Activated T-cell treated with anti-CD3 and anti-CD28 coated beads for 4 hours (primary cell): ENCODE measurements at regions not wholly inside any gene's neighbourhood (a gene's known extent, or its start where the extent isn't known, plus 50 kb on each side); places are given as distances from the start of the nearest gene placed in this dataset.
"Not testable (repeated sequence)": the region's sequence is repeated elsewhere in the genome, so short reads cannot be mapped to it uniquely, and the experiment has no call there.

Source experiments
- DNase-seq: peaks from one replicate; pipeline ENCODE4 v3.0.0-alpha.2; 2020

- no peak for DNase-seq
These were observed 120.7 kb upstream of the CARD11 start for GRCh38 chr7:3164380-3164792.

GRCh38 chr7:3165681-3166580 lies 122.3 kb upstream of the CARD11 start:
- no peak for DNase-seq

- DNase-seq = no peak
These were observed 123.9 kb upstream of the CARD11 start for GRCh38 chr7:3167551-3167950.

GRCh38 chr7:3168370-3168769 lies 124.7 kb upstream of the CARD11 start:
- DNase-seq = no peak

GRCh38 chr7:3168869-3169268 lies 125.2 kb upstream of the CARD11 start:
- no peak for DNase-seq

- no peak for DNase-seq
These were observed 128.2 kb upstream of the SDK1 start for GRCh38 chr7:3172768-3173280.

- DNase-seq = no peak
These were observed 126.4 kb upstream of the SDK1 start for GRCh38 chr7:3174515-3175284.

- no peak for DNase-seq
These were observed 125.7 kb upstream of the SDK1 start for GRCh38 chr7:3175285-3175902.

GRCh38 chr7:3176112-3177000 lies 124.7 kb upstream of the SDK1 start:
- DNase-seq = no peak

GRCh38 chr7:3177271-3177670 lies 123.8 kb upstream of the SDK1 start:
- DNase-seq = no peak

GRCh38 chr7:3179456-3179855 lies 121.6 kb upstream of the SDK1 start:
- no peak for DNase-seq

- DNase-seq = no peak
These were observed 120.4 kb upstream of the SDK1 start for GRCh38 chr7:3180604-3181003.

GRCh38 chr7:3182055-3182454 lies 119.0 kb upstream of the SDK1 start:
- DNase-seq = not testable (repeated sequence)

GRCh38 chr7:3187444-3188040 lies 113.5 kb upstream of the SDK1 start:
- DNase-seq = no peak

- DNase-seq = no peak
These were observed 112.1 kb upstream of the SDK1 start for GRCh38 chr7:3188946-3189345.

GRCh38 chr7:3191548-3191947 lies 109.5 kb upstream of the SDK1 start:
- DNase-seq = no peak

GRCh38 chr7:3192669-3193068 lies 108.4 kb upstream of the SDK1 start:
- DNase-seq = no peak

GRCh38 chr7:3193379-3194120 lies 107.5 kb upstream of the SDK1 start:
- DNase-seq = no peak

GRCh38 chr7:3194501-3195141 lies 106.4 kb upstream of the SDK1 start:
- no peak for DNase-seq

- no peak for DNase-seq
These were observed 105.9 kb upstream of the SDK1 start for GRCh38 chr7:3195160-3195559.
